G401 (cell line): ENCODE measurements at regions not wholly inside any gene's neighbourhood (a gene's known extent, or its start where the extent isn't known, plus 50 kb on each side); places are given as distances from the start of the nearest gene placed in this dataset.
A peak's percentile ranks its signal among the peaks of the same experiment; 100 is the strongest.

ENCODE experiments used
- DNase-seq: peaks from one replicate; pipeline ENCODE4 v3.0.0-alpha.2; 2015; ENCODE audit warnings: low spot score
- in situ Hi-C: cut with HindIII; loops from 2 replicates; pipeline ENCODE4 v1.10.0; 2016; ENCODE audit warnings: low sequenced_read_pairs, mixed read lengths

GRCh38 chr18:75358928-75359327 lies 68.6 kb downstream of the SMIM21 start:
- no peak for DNase-seq

GRCh38 chr18:75353357-75353756 lies 74.1 kb downstream of the SMIM21 start:
- in situ Hi-C loops = no loop called here

More at GRCh38 chr18:75358928-75359327, 68.6 kb downstream of the SMIM21 start:
- in situ Hi-C loops = no loop called here

DNA sequence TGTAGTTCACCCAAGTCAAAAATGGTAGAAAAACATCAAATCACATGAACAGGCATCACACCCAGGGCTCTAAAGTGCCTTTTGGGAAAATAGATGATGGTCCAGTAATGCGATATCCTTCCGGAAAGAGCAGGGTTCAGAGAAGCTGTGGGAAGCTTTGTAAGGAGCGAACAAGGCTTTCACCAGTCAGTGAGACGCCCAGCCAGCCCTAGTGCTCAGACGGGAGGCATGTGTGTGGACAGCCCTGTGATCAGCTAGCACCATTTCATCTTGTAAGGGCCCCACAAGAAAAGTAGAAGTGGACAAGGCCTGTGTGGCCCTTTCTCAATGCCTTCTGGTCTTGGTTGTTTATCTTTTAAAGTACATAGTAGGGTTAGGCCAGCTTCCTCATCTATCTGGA lies 76.1 kb downstream of the SMIM21 start:
- no peak for DNase-seq
- in situ Hi-C loops = no loop called here

More at GRCh38 chr18:75353357-75353756, 74.1 kb downstream of the SMIM21 start:
- no peak for DNase-seq

DNA sequence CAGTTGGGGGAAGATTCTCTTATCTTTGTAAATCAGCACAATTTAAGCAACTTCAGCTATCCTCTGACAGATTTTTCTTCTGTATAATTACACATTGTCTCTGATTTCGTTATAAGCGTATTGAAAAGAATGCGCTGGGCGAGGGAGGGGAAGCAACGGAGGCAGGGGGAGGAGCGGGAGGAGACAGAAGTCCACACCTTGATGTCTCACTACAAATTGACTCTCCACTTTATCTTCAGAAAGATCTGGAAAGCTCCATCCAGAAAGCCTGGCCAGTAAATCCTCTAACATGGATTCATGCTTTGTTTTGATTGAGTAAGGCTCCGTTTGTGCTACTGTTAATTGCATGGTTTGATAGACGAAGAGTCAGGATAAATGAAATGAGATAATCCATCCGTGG lies 76.6 kb downstream of the SMIM21 start:
- no peak for DNase-seq
- in situ Hi-C loops = no loop called here

DNA sequence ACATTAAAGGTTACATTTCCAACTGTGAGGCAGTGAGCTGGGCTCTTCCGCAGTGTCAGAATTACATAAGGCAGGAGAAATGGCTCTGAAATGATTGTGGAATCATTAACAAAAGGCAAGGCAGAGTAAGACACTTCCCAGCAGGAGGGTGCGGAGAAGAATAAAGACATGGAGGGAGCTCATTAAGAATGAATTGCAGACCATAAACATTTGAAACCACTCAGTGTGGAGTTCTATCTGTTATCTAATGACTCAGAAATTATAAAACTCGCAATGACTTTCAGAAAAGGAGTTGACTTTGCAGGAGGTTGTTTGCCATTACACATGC lies 77.0 kb downstream of the SMIM21 start:
- in situ Hi-C loops = no loop called here
- DNase-seq = no peak

- DNase-seq = no peak
- in situ Hi-C loops = no loop called here
These were observed 77.6 kb downstream of the SMIM21 start for GRCh38 chr18:75349668-75350511.

- no peak for DNase-seq
These were observed 80.8 kb downstream of the SMIM21 start for GRCh38 chr18:75346671-75347070.

DNA sequence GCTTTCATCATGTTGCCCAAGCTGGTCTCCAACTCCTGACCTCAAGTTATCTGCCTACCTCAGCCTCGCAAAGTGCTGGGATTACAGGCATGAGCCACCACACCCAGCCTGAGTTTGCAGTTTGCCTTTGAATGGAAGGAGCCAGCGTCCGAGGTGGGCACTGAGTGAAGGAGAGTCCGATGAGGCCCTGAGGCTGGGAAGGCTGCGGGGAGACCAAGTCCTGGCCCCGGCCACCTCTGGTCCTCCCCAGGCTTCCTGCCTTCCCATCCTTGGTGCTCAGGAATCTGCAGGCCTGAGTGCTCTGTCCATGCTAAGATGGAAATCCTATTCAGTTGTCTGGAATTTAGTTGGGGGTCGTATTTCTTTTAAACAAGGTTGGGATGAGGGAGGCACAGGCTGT lies 82.9 kb downstream of the SMIM21 start:
- no peak for DNase-seq
- in situ Hi-C loops = no loop called here

More at GRCh38 chr18:75346671-75347070, 80.8 kb downstream of the SMIM21 start:
- in situ Hi-C loops = no loop called here

- in situ Hi-C loops = no loop called here
These were observed 83.3 kb downstream of the SMIM21 start for GRCh38 chr18:75344161-75344560.

GRCh38 chr18:75343389-75343788 lies 84.1 kb downstream of the SMIM21 start:
- DNase-seq = no peak
- in situ Hi-C loops = no loop called here

More at GRCh38 chr18:75344161-75344560, 83.3 kb downstream of the SMIM21 start:
- no peak for DNase-seq

GRCh38 chr18:75341897-75342296 lies 85.6 kb downstream of the SMIM21 start:
- DNase-seq = no peak
- in situ Hi-C loops = no loop called here

DNA sequence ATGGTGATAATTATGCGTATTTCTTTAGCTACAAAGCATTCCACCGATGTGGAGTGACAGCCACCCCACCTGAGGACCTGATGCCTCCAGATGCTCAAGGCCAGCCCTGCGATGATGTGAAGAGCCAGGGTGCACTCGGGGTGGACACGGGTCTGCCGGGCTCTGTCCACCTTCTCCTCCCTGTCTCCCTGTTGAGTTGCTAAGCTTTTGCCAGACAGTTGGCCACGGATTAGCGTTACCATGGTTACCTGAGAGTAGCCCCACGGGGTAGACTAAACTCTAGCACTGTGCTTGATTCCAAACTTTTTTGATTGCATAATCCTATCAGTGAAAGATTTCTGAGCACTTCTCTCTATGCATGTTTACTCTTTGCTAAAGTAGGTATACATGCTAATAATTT lies 86.2 kb downstream of the SMIM21 start:
- peak; percentile 23 for DNase-seq
- in situ Hi-C loops = no loop called here

- DNase-seq = peak; percentile 10
- in situ Hi-C loops = no loop called here
These were observed 87.4 kb downstream of the SMIM21 start for GRCh38 chr18:75339936-75340605.
